HG03378 (cell line): ENCODE measurements at regions not wholly inside any gene's neighbourhood (a gene's known extent, or its start where the extent isn't known, plus 50 kb on each side); places are given as distances from the start of the nearest gene placed in this dataset.
"Not testable (repeated sequence)": the region's sequence is repeated elsewhere in the genome, so short reads cannot be mapped to it uniquely, and the experiment has no call there.

Source experiments
- ATAC-seq: cut with Tn5 transposase; IDR thresholded peaks from one replicate; pipeline ENCODE4 v1.9.1; 2021; ENCODE audit warnings: mild to moderate bottlenecking, moderate library complexity; ENCODE audit not compliant: unreplicated experiment

- no peak for ATAC-seq
These were observed 90.3 kb upstream of the ERCC6L2 start for GRCh38 chr9:95785209-95785608.

GRCh38 chr9:95784318-95784717, 91.2 kb upstream of the ERCC6L2 start:
- ATAC-seq = no peak

- no peak for ATAC-seq
These were observed 92.0 kb upstream of the ERCC6L2 start for GRCh38 chr9:95783426-95783975.

- ATAC-seq = no peak
These were observed 94.7 kb upstream of the ERCC6L2 start for GRCh38 chr9:95780751-95781150.

- ATAC-seq = no peak
These were observed 95.4 kb upstream of the ERCC6L2 start for GRCh38 chr9:95780121-95780520.

- ATAC-seq = not testable (repeated sequence)
These were observed 95.9 kb upstream of the ERCC6L2 start for GRCh38 chr9:95779597-95779996.

GRCh38 chr9:95778957-95779356, 96.5 kb upstream of the ERCC6L2 start:
- no peak for ATAC-seq

GRCh38 chr9:95777136-95777535, 98.4 kb upstream of the ERCC6L2 start:
- ATAC-seq = no peak

GRCh38 chr9:95776176-95776575, 99.3 kb upstream of the ERCC6L2 start:
- no peak for ATAC-seq

GRCh38 chr9:95775191-95775590, 100.3 kb upstream of the ERCC6L2 start:
- ATAC-seq = no peak

GRCh38 chr9:95773053-95773418, 102.5 kb upstream of the ERCC6L2 start:
- ATAC-seq = no peak

GRCh38 chr9:95772320-95773052, 103.0 kb upstream of the ERCC6L2 start:
- ATAC-seq = no peak

- ATAC-seq = no peak
These were observed 103.8 kb upstream of the ERCC6L2 start for GRCh38 chr9:95771556-95772246.

GRCh38 chr9:95770653-95771131, 104.8 kb upstream of the ERCC6L2 start:
- no peak for ATAC-seq

- no peak for ATAC-seq
These were observed 105.5 kb upstream of the ERCC6L2 start for GRCh38 chr9:95769909-95770433.

- no peak for ATAC-seq
These were observed 106.0 kb upstream of the ERCC6L2 start for GRCh38 chr9:95769473-95769872.

GRCh38 chr9:95766906-95767305, 108.6 kb upstream of the ERCC6L2 start:
- ATAC-seq = no peak

- no peak for ATAC-seq
These were observed 110.8 kb upstream of the ERCC6L2 start for GRCh38 chr9:95764533-95765319.

GRCh38 chr9:95763983-95764382, 111.5 kb upstream of the ERCC6L2 start:
- ATAC-seq = no peak

- no peak for ATAC-seq
These were observed 112.5 kb upstream of the ERCC6L2 start for GRCh38 chr9:95763006-95763405.

- no peak for ATAC-seq
These were observed 113.2 kb upstream of the ERCC6L2 start for GRCh38 chr9:95762322-95762721.
